ENCODE measurements at regions not wholly inside any gene's neighbourhood (a gene's known extent, or its start where the extent isn't known, plus 50 kb on each side); places are given as distances from the start of the nearest gene placed in this dataset.
A peak's percentile ranks its signal among the peaks of the same experiment; 100 is the strongest.

DNA sequence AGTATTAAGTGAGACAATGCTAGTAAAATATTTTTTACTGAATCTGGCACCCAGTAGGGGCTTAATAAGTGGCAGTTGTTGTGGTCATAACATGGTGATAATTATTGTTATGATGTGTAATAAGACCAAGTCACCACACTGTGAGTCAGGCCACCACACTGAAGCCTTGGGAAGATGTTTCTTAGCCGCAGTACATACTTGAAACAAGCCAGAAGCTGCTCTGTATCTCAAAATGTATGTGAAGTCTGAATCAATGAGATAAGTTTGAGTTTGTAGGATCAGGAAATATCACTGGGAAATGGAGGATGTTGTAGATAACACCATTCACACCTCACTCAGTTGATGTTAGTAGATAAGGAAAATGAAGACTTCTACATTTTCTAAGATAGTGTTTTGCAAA is 51.3 kb upstream of the PTPN3 start:
- DNase-seq (ENCODE audit: low spot score), result no peak

- no peak for DNase-seq (ENCODE audit: low spot score)
Observed at GRCh38 chr9:109551651-109552050, 53.5 kb upstream of the PTPN3 start.

DNA sequence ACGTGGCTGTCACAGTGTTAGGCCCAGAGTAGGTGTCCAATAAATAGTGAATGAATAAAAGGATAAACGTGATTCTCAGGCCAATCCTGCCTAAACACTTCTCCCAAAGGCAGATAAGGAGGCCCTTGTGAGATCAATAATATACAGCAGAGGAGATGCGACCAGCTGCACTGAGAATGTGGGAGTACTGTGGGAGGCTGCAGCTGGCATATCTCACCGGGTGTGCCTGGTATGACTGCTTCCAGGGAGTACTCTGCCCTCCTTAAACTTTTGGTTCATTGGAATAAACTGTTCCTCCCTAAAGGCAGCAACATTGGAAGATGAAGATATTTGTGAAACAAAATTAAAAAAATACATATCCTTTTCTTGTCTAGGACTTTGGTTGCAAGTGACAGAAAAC is 57.1 kb upstream of the PTPN3 start:
- DNase-seq (ENCODE audit: low spot score), result no peak

GRCh38 chr9:109556061-109556460 is 58.0 kb upstream of the PTPN3 start:
- no peak for DNase-seq (ENCODE audit: low spot score)

- no peak for DNase-seq (ENCODE audit: low spot score)
Observed at GRCh38 chr9:109556786-109557185, 58.7 kb upstream of the PTPN3 start.

GRCh38 chr9:109557481-109557880 is 59.4 kb upstream of the PTPN3 start:
- DNase-seq (ENCODE audit: low spot score), result no peak

- DNase-seq (ENCODE audit: low spot score), result no peak
Observed at GRCh38 chr9:109558718-109559151, 60.6 kb upstream of the PTPN3 start.

DNA sequence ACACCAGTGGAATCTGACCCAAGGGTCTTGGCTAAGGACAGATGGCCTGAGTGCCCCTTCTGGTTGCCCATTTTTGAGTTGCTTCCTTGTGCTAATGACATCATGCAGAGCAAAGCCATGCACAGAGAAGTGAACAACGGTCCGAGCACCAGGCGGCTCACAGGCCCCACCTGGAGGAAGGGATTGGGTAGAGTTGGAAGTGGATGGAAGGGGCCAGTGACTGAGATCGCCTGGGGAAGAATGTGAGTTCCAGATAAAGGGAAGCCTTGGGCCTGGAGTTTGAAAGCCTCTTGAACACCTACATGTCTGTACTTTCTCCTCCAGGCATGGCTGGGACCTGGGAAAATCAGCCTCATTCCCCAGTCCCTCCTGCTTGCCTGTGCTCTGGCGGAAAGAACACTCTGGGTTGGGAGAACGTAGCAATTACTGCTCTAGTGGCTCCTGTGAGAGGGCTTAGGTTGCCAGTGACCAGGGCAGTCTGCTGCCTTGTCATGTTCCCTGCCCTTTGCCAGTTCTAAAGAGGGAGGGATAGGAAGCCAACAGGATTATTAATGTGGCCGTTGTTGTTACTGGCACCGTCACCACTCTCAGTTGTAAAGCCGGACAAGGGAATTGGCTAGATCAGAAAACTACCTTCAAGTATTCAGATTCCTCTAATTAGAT is 62.5 kb upstream of the PTPN3 start:
- peak; percentile 53 for DNase-seq (ENCODE audit: low spot score)

DNA sequence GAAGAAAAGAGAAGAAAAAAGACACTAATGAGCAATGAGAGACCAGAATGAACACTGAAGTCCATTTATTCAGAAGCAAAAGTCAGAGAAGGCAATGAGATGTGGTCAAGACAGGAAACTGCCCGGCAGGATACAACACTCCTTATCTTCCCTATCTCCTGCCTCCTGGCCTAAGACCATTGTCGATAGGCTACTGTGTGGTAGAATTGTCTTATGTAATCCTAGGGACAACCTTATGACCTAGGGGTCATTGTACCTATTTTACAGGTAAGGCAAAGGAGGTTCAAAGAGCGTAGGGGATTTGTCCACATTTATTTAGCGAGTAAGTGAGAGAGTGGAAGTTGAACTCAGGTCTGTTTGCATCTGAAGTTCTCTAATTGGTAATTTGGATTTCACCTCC is 63.0 kb upstream of the PTPN3 start:
- DNase-seq (ENCODE audit: low spot score), result no peak

- no peak for DNase-seq (ENCODE audit: low spot score)
Observed at GRCh38 chr9:109568089-109568488, 70.0 kb upstream of the PTPN3 start.

GRCh38 chr9:109568568-109569210 is 70.6 kb upstream of the PTPN3 start:
- no peak for DNase-seq (ENCODE audit: low spot score)

GRCh38 chr9:109574061-109574882 is 76.2 kb upstream of the PTPN3 start:
- peak; percentile 46 for DNase-seq (ENCODE audit: low spot score)

GRCh38 chr9:109576762-109577161 is 78.7 kb upstream of the PTPN3 start:
- no peak for DNase-seq (ENCODE audit: low spot score)

DNA sequence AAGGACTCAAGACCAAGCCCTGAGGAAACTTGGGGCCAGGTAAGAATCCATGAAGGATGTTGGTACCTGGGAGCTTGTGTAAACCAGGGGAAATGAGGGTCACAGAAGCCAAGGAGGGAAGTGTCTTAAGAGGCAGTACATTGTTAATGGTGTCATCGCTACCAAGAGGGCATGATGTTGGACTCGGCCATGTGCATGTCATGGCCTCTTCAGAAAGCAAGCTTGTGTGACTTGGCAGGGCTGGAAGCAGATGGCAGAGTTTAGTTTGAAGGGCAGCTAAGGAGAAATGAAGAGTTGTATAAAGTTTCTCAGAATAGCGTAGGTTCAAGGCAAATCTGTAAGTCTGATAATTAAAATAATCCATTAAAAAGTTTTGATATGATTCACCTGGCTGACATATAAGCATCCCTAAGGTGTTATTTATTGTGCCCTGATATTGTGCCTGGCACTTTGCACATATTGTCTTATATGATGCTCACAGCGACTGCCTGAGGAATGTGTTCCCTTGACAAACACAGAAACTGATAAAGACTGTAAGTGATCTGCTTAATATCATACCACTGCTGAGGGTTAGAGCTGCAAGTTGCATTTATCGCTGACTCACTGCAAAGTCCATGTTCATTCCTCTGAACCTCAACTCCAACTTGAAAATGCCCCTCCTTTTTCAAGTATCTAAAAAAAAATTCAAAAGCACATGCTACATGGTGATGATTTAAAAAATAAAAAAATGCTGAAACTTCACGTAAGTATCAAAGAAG is 81.3 kb upstream of the PTPN3 start:
- DNase-seq (ENCODE audit: low spot score), result no peak

DNA sequence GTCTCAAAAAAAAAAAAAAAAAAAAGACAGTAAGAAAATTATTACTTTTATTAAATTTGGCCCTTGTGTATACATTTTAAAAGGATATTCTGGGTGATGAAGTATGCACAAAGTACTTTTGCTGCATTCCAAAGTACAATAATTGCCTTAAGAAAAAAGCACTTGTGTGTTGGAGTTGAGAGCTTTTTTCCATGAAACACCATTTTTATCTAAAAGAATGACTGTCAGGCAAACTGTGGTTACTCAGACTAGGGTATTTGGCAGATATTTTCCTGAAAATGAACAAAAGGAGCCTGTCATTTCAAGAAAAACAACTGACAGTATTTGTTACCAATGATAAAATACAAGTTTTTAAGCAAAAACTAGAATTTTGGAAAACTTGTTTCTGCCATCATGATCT is 84.3 kb upstream of the PTPN3 start:
- no peak for DNase-seq (ENCODE audit: low spot score)

GRCh38 chr9:109584205-109584604 is 86.1 kb upstream of the PTPN3 start:
- DNase-seq (ENCODE audit: low spot score), result no peak

GRCh38 chr9:109585796-109586195 is 87.7 kb upstream of the PTPN3 start:
- DNase-seq (ENCODE audit: low spot score), result no peak

DNA sequence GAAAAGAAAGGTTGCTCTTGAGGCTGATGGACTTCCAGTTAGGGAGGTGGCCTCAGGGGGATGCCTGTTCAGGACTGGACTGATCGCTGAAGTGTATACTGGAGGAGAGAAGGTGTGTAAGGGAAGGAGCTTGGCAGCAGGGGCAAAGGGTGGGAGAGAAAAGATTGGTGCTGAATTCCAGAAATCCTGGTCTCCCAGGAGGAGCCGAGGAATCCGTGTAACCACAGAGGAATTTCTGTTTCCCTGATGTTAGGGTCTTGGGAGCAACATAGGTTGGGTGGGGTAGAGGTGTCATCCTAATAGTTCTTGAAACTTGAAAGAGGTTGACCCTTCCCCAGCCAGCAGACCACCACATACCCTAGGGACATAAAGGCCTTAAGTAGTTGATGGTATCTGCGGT is 88.9 kb upstream of the PTPN3 start:
- DNase-seq (ENCODE audit: low spot score), result no peak

- no peak for DNase-seq (ENCODE audit: low spot score)
Observed at GRCh38 chr9:109588415-109588814, 90.3 kb upstream of the PTPN3 start.

- DNase-seq (ENCODE audit: low spot score), result no peak
Observed at GRCh38 chr9:109590966-109591365, 92.9 kb upstream of the PTPN3 start.

DNA sequence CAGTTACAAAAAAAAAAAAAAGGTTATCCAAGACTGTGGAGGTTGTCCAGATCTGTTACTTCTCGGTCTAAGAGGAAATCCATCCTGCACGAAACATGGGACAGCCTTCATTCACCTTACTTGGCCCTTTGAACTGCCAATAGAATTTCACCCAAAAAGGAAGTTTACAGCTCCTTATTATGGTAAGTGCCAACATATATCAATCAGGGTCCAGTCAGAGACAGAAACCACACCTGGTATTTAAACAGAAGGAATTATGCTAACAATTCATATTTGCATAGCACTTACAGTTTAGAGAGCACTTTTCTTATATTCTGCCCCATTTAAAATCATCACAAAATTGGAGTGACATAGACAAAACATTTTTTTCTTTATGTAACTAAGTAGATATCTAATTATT is 93.6 kb upstream of the PTPN3 start:
- DNase-seq (ENCODE audit: low spot score), result no peak

- no peak for DNase-seq (ENCODE audit: low spot score)
Observed at GRCh38 chr9:109593612-109594011, 95.5 kb upstream of the PTPN3 start.
